Parathyroid adenoma (tissue), 2 donors: ENCODE measurements at regions not wholly inside any gene's neighbourhood (a gene's known extent, or its start where the extent isn't known, plus 50 kb on each side); places are given as distances from the start of the nearest gene placed in this dataset.

Source experiments
- H2AFZ ChIP-seq: fragments of 300-600 bp; sonication (generic); one replicate; pipeline ENCODE4 v1.7.0; 2017; ENCODE audit warnings: antibody characterized with exemption, mild to moderate bottlenecking
- H3K27ac ChIP-seq: fragments of 300-600 bp; sonication (generic); one replicate; pipeline ENCODE4 v1.7.0; 2017
- H3K27me3 ChIP-seq: fragments of 300-600 bp; sonication (generic); one replicate; pipeline ENCODE4 v1.7.0; 2017; ENCODE audit warnings: low read length; ENCODE audit not compliant: control insufficient read depth, insufficient read depth
- H3K36me3 ChIP-seq: fragments of 300-600 bp; sonication (generic); one replicate; pipeline ENCODE4 v1.7.0; 2017; ENCODE audit warnings: low read length; ENCODE audit not compliant: control insufficient read depth, insufficient read depth
- H3K4me1 ChIP-seq: fragments of 300-600 bp; sonication (generic); one replicate; pipeline ENCODE4 v1.7.0; 2017; ENCODE audit warnings: control low read depth
- H3K4me2 ChIP-seq: fragments of 300-600 bp; sonication (generic); one replicate; pipeline ENCODE4 v1.7.0; 2017; ENCODE audit warnings: low read length
- H3K4me3 ChIP-seq: fragments of 300-600 bp; sonication (generic); one replicate; pipeline ENCODE4 v1.7.0; 2017; ENCODE audit warnings: low read depth, low read length
- H3K79me2 ChIP-seq: fragments of 300-600 bp; sonication (generic); one replicate; pipeline ENCODE4 v1.7.0; 2017; ENCODE audit warnings: control low read depth
- H3K9ac ChIP-seq: fragments of 300-600 bp; sonication (generic); one replicate; pipeline ENCODE4 v1.7.0; 2017; ENCODE audit warnings: mild to moderate bottlenecking
- H3K9me3 ChIP-seq: fragments of 300-600 bp; sonication (generic); one replicate; pipeline ENCODE4 v1.7.0; 2017; ENCODE audit warnings: low read length; ENCODE audit not compliant: control insufficient read depth
- TF ChIP-seq, protein P1 (sequence below): fragments of 300-600 bp; sonication (generic); IDR thresholded peaks from one replicate; pipeline ENCODE4 v1.7.0; 2017; ENCODE audit warnings: antibody characterized with exemption, mild to moderate bottlenecking
- donor health status: primary hyperparathyroidism.

DNA sequence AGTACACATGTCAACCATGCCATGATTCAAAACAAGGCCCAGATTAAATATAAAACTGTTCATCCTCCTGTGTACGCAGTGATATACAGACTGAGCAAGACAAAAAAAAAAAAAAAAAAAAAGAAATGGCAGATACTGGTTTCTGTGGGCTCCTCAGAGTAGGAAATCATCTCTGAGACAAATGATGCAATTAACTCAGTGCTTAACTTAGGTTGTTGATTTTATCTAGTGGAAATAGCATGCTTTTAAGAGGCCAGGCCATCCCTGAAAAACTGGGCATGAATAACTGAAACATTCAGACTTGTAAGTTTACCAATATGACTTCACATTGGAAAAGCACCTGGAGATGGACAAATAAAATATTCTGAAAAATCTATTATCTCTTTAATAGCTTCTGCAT, 69.0 kb downstream of the DKK1 start:
- H3K36me3 ChIP-seq, result no peaks in the 10 kb centered on the region
- H3K27ac ChIP-seq, result no peak overlapping the region
- TF ChIP-seq, protein P1, sequence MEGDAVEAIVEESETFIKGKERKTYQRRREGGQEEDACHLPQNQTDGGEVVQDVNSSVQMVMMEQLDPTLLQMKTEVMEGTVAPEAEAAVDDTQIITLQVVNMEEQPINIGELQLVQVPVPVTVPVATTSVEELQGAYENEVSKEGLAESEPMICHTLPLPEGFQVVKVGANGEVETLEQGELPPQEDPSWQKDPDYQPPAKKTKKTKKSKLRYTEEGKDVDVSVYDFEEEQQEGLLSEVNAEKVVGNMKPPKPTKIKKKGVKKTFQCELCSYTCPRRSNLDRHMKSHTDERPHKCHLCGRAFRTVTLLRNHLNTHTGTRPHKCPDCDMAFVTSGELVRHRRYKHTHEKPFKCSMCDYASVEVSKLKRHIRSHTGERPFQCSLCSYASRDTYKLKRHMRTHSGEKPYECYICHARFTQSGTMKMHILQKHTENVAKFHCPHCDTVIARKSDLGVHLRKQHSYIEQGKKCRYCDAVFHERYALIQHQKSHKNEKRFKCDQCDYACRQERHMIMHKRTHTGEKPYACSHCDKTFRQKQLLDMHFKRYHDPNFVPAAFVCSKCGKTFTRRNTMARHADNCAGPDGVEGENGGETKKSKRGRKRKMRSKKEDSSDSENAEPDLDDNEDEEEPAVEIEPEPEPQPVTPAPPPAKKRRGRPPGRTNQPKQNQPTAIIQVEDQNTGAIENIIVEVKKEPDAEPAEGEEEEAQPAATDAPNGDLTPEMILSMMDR, result no peak
- H3K27me3 ChIP-seq, result no peaks in the 10 kb centered on the region
- H3K9me3 ChIP-seq, result no peaks in the 10 kb centered on the region
- H3K4me3 ChIP-seq, result no peak overlapping the region
- H2AFZ ChIP-seq, result no peak overlapping the region
- H3K4me2 ChIP-seq, result no peak overlapping the region
- no peaks in the 10 kb centered on the region for H3K79me2 ChIP-seq
- no peaks in the 10 kb centered on the region for H3K4me1 ChIP-seq
- H3K9ac ChIP-seq, result no peak overlapping the region

DNA sequence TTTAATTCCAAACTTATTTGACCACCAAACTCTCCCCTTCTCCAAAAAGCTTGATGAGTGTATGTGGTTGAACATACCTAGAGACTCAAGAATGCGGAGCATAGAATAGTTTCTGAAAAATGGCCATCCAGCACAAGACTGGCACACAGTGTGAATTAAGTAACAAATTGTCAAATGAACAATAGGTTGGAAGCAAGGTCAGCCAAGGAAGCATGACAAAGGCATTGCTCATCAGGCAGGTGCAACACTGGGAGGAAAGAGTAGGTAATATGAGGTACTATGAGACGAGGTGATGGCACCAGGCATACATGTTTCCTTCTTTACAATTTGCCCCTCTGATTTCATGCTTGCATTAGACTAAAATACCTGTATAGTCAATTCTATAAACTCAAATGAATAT, 73.7 kb downstream of the DKK1 start:
- no peaks in the 10 kb centered on the region for H3K27me3 ChIP-seq
- no peaks in the 10 kb centered on the region for H3K9me3 ChIP-seq
- no peaks in the 10 kb centered on the region for H3K36me3 ChIP-seq
- H3K4me2 ChIP-seq, result no peak overlapping the region
- no peak overlapping the region for H3K27ac ChIP-seq
- H2AFZ ChIP-seq, result no peak overlapping the region
- no peak overlapping the region for H3K4me3 ChIP-seq
- no peaks in the 10 kb centered on the region for H3K79me2 ChIP-seq
- H3K4me1 ChIP-seq, result no peaks in the 10 kb centered on the region
- TF ChIP-seq, protein P1, result no peak
- no peak overlapping the region for H3K9ac ChIP-seq

DNA sequence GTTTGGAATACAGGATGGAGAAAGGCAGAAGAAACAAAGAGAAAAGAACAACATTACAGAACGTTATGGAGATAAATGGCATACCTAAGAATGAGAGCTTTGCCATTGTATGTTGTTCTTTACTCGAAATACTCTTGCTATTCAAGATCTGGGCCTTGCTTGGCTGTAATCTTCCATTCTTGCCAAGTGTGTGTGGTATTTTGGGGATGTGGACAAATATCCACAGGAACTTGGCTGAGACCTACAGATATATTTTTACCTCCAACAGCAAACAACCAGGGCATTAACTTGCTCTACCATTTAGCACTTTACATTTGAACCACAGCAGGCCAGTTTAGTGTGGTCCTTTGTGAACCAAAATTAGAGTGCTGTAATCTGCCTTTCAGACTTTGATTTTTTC, 76.3 kb downstream of the DKK1 start:
- TF ChIP-seq, protein P1, result no peak
- H3K4me1 ChIP-seq, result no peaks in the 10 kb centered on the region
- H3K4me3 ChIP-seq, result no peak overlapping the region
- H3K9me3 ChIP-seq, result no peaks in the 10 kb centered on the region
- no peak overlapping the region for H3K27ac ChIP-seq
- H3K9ac ChIP-seq, result no peak overlapping the region
- no peaks in the 10 kb centered on the region for H3K79me2 ChIP-seq
- no peak overlapping the region for H2AFZ ChIP-seq
- no peak overlapping the region for H3K4me2 ChIP-seq
- H3K27me3 ChIP-seq, result no peaks in the 10 kb centered on the region
- H3K36me3 ChIP-seq, result no peaks in the 10 kb centered on the region

DNA sequence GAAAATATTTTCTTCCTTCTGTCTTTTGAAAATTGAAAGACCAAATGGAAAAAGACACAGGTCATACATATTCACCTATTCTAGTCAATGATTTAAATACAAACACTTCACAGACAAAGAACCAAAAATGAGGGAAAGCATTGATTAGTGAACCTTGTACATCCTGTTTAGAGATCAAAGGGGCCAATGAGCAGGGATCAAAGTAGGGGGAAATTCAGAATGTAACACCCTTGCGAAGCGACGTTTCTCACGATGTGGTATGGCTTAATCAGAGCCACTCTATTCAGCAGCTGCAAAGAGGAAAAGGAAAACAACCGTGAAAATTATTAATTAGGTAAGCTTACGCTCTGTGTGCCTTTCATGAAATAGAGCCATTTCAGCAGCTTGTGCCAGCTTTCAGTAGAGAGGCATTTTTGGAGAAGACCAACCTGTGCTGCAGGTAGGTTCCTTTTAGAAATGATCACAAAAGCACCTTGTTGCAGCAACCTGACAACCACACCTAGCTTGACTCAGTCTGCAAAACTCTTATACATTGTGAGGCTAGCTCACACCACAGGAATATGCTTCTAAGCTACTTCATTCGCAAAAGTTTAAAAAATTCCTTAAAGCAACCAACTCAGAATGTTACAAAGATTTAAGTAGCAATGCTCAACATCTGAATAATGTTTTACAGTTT, 78.0 kb downstream of the DKK1 start:
- Histone ChIP-seq H3K4me3 (no peak overlapping the region), H2AFZ (no peak overlapping the region), H3K9ac (no peak overlapping the region), H3K79me2 (no peaks in the 10 kb centered on the region), H3K27ac (no peak overlapping the region), H3K36me3 (no peaks in the 10 kb centered on the region), H3K9me3 (no peaks in the 10 kb centered on the region), H3K4me2 (no peak overlapping the region), H3K4me1 (no peaks in the 10 kb centered on the region), H3K27me3 (no peaks in the 10 kb centered on the region)
- TF ChIP-seq, protein P1, result no peak

DNA sequence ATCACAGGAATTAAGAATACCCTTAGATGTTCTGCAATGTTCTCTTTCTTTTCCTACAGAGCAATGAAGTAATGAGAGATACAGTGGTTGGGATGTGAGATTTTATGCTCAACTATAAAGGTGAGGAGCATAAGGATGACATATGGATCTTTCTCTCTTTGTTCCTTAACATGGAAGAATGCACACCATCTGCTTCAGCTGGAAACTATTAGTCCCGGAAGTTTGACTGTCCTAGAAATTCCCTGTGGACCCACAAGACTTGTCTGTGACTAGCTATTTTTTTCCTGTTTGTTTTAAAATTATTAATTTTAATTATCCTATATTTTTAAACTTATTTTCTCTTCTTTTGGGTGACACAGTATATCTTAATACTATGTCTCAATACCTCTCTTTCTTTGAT, 80.2 kb downstream of the DKK1 start:
- no peak overlapping the region for H3K4me2 ChIP-seq
- no peaks in the 10 kb centered on the region for H3K79me2 ChIP-seq
- H3K36me3 ChIP-seq, result no peaks in the 10 kb centered on the region
- H3K9ac ChIP-seq, result no peak overlapping the region
- H3K27ac ChIP-seq, result no peak overlapping the region
- no peak overlapping the region for H3K4me3 ChIP-seq
- no peak overlapping the region for H2AFZ ChIP-seq
- no peaks in the 10 kb centered on the region for H3K27me3 ChIP-seq
- H3K9me3 ChIP-seq, result no peaks in the 10 kb centered on the region
- no peaks in the 10 kb centered on the region for H3K4me1 ChIP-seq
- TF ChIP-seq, protein P1, result no peak
